ENCODE measurements at regions not wholly inside any gene's neighbourhood (a gene's known extent, or its start where the extent isn't known, plus 50 kb on each side); places are given as distances from the start of the nearest gene placed in this dataset.

DNA sequence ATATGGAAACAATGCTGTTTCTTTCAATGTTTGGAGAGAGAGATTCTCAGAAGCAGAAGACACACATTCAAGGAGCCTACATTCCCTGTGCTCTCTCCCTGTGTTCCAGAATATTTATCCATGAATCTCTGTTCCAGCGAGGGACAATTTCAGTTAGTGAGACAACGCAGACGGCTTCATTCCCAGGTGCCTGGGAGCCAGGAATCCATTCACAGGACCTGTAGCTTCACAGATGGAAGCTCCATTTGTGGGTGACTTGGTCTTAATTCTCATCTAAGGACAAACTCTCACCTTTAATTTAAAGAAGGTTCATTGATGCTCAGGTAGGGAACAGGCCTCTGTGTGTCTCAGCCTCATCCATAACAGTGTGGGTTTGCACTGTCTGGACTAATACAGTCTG lies 1156.6 kb downstream of the RPIA start:
- Histone ChIP-seq H3K9me3 (ENCODE audit: control insufficient read depth, insufficient read depth, low read depth, low read length) (no peaks in the 10 kb centered on the region), H3K4me3 (ENCODE audit: low read depth in 2 of 2, low read length in 2 of 2) (no peak overlapping the region), H3K27me3 (ENCODE audit: control insufficient read depth, insufficient read depth, low read length) (peaks cover 22% of the 10 kb centered on the region), H3K27ac (ENCODE audit: low read length) (no peak overlapping the region), H3K36me3 (ENCODE audit: control insufficient read depth, insufficient read depth, low read length) (no peaks in the 10 kb centered on the region), H3K4me1 (ENCODE audit: control insufficient read depth, insufficient read depth, low read length) (no peaks in the 10 kb centered on the region)
- no peak for DNase-seq (ENCODE audit: low read depth, low spot score)
- TF ChIP-seq, protein P1, sequence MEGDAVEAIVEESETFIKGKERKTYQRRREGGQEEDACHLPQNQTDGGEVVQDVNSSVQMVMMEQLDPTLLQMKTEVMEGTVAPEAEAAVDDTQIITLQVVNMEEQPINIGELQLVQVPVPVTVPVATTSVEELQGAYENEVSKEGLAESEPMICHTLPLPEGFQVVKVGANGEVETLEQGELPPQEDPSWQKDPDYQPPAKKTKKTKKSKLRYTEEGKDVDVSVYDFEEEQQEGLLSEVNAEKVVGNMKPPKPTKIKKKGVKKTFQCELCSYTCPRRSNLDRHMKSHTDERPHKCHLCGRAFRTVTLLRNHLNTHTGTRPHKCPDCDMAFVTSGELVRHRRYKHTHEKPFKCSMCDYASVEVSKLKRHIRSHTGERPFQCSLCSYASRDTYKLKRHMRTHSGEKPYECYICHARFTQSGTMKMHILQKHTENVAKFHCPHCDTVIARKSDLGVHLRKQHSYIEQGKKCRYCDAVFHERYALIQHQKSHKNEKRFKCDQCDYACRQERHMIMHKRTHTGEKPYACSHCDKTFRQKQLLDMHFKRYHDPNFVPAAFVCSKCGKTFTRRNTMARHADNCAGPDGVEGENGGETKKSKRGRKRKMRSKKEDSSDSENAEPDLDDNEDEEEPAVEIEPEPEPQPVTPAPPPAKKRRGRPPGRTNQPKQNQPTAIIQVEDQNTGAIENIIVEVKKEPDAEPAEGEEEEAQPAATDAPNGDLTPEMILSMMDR (IDR thresholded peaks at IDR 0.05): no peak
- TF ChIP-seq POLR2AphosphoS5 (IDR thresholded peaks at IDR 0.05; ENCODE audit: low read depth, low read length) (no peak), TCF7L2 (IDR thresholded peaks at IDR 0.05; ENCODE audit: low read depth, low read length) (no peak), SIN3A (IDR thresholded peaks at IDR 0.05; ENCODE audit: borderline replicate concordance, insufficient read depth, low read depth, low read length) (no peak)
- TF ChIP-seq, protein P2, sequence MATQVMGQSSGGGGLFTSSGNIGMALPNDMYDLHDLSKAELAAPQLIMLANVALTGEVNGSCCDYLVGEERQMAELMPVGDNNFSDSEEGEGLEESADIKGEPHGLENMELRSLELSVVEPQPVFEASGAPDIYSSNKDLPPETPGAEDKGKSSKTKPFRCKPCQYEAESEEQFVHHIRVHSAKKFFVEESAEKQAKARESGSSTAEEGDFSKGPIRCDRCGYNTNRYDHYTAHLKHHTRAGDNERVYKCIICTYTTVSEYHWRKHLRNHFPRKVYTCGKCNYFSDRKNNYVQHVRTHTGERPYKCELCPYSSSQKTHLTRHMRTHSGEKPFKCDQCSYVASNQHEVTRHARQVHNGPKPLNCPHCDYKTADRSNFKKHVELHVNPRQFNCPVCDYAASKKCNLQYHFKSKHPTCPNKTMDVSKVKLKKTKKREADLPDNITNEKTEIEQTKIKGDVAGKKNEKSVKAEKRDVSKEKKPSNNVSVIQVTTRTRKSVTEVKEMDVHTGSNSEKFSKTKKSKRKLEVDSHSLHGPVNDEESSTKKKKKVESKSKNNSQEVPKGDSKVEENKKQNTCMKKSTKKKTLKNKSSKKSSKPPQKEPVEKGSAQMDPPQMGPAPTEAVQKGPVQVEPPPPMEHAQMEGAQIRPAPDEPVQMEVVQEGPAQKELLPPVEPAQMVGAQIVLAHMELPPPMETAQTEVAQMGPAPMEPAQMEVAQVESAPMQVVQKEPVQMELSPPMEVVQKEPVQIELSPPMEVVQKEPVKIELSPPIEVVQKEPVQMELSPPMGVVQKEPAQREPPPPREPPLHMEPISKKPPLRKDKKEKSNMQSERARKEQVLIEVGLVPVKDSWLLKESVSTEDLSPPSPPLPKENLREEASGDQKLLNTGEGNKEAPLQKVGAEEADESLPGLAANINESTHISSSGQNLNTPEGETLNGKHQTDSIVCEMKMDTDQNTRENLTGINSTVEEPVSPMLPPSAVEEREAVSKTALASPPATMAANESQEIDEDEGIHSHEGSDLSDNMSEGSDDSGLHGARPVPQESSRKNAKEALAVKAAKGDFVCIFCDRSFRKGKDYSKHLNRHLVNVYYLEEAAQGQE (IDR thresholded peaks at IDR 0.05; ENCODE audit: insufficient read depth in 1 of 2, low read depth in 2 of 2, low read length in 1 of 2): no peak
- ATAC-seq: no peak
- intact Hi-C loops (cut with micrococcal nuclease; ENCODE audit: unreplicated experiment) (no loop called here), in situ Hi-C loops (cut with HindIII; ENCODE audit: low pct_unique_long_range_greater_than_20kb, low sequenced_read_pairs) (no loop called here)
- POLR2A ChIA-PET: no interaction called here
- CTCF ChIA-PET: no interaction called here
- BruUV-seq (replicated peaks): no TSS peak

DNA sequence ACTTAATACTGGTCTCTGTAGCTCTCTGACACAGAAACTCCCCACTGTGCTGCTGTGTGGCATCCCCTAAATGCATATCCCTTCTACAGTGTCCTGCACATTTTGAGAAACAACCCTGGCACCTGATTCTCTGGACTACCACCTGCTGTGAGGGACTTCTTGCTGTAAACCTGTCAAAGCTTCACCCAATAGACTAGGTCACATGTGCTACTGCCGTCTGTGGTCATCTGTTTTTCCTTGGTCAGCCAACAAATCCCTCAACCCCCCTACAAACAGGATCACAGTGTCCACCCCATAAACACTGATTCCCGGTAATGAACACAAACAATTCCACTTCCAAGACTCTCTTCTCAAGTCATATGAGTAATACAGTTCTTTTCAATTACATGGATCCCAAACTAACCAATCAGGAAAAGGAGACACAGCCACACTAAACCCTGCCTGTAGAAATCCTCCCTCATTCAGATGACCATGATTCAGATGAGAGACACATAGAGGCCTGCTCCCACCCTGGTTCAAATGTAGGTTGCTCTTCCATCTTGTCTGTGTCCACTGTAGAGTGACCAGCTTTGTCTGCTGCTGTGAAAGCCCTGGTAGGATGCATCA lies 1157.4 kb downstream of the RPIA start:
- no TSS peak for BruUV-seq (replicated peaks)
- DNase-seq (ENCODE audit: low read depth, low spot score): no peak
- no peak for ATAC-seq
- ChIA-PET POLR2A (no interaction called here), CTCF (no interaction called here)
- Histone ChIP-seq H3K36me3 (ENCODE audit: control insufficient read depth, insufficient read depth, low read length) (no peaks in the 10 kb centered on the region), H3K4me1 (ENCODE audit: control insufficient read depth, insufficient read depth, low read length) (no peaks in the 10 kb centered on the region), H3K4me3 (ENCODE audit: low read depth in 2 of 2, low read length in 2 of 2) (no peak overlapping the region), H3K27me3 (ENCODE audit: control insufficient read depth, insufficient read depth, low read length) (peaks cover 22% of the 10 kb centered on the region), H3K9me3 (ENCODE audit: control insufficient read depth, insufficient read depth, low read depth, low read length) (no peaks in the 10 kb centered on the region), H3K27ac (ENCODE audit: low read length) (no peak overlapping the region)
- in situ Hi-C loops (cut with HindIII; ENCODE audit: low pct_unique_long_range_greater_than_20kb, low sequenced_read_pairs): no loop called here
- TF ChIP-seq TCF7L2 (IDR thresholded peaks at IDR 0.05; ENCODE audit: low read depth, low read length): no peak
- TF ChIP-seq, protein P2 (IDR thresholded peaks at IDR 0.05; ENCODE audit: insufficient read depth in 1 of 2, low read depth in 2 of 2, low read length in 1 of 2): no peak
- no peak for TF ChIP-seq SIN3A (IDR thresholded peaks at IDR 0.05; ENCODE audit: borderline replicate concordance, insufficient read depth, low read depth, low read length)
- TF ChIP-seq, protein P1 (IDR thresholded peaks at IDR 0.05): no peak
- no peak for TF ChIP-seq POLR2AphosphoS5 (IDR thresholded peaks at IDR 0.05; ENCODE audit: low read depth, low read length)
- intact Hi-C loops (cut with micrococcal nuclease; ENCODE audit: unreplicated experiment): no loop called here

All from Panc1 (cell line).